ENCODE measurements at regions not wholly inside any gene's neighbourhood (a gene's known extent, or its start where the extent isn't known, plus 50 kb on each side); places are given as distances from the start of the nearest gene placed in this dataset.

GRCh38 chr13:60922576-60923231, 492.9 kb downstream of the PCDH20 start:
- TF ChIP-seq POLR2A (IDR thresholded peaks at IDR 0.05), result no peak
- no peak for TF ChIP-seq CTCF (IDR thresholded peaks at IDR 0.05)
- TF ChIP-seq EP300 (IDR thresholded peaks at IDR 0.05), result no peak

Measured in tibial nerve (tissue), 4 donors.